ENCODE measurements at regions not wholly inside any gene's neighbourhood (a gene's known extent, or its start where the extent isn't known, plus 50 kb on each side); places are given as distances from the start of the nearest gene placed in this dataset.

DNA sequence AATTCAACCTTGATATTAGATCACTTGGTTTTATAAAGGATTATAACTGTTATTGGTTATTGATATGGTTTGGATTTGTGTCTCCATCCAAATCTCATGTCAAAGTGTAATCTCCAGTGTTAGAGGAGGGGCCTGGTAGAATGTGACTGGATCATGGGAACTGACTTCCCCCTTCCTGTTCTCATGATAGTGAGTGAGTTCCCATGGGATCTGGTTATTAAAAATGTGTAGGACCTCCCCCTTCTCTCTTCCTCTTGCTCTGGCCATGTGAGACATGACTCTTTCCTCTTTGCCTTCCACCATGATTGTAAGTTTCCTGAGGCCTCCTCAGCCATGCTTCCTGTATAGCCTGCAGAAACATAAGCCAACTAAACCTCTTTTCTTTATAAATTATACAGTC lies 136.0 kb upstream of the UBE2E2 start:
- TF ChIP-seq, protein P1, sequence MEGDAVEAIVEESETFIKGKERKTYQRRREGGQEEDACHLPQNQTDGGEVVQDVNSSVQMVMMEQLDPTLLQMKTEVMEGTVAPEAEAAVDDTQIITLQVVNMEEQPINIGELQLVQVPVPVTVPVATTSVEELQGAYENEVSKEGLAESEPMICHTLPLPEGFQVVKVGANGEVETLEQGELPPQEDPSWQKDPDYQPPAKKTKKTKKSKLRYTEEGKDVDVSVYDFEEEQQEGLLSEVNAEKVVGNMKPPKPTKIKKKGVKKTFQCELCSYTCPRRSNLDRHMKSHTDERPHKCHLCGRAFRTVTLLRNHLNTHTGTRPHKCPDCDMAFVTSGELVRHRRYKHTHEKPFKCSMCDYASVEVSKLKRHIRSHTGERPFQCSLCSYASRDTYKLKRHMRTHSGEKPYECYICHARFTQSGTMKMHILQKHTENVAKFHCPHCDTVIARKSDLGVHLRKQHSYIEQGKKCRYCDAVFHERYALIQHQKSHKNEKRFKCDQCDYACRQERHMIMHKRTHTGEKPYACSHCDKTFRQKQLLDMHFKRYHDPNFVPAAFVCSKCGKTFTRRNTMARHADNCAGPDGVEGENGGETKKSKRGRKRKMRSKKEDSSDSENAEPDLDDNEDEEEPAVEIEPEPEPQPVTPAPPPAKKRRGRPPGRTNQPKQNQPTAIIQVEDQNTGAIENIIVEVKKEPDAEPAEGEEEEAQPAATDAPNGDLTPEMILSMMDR (conservative IDR thresholded peaks at IDR 0.05; ENCODE audit: low read depth, low read length), result no peak
- TF ChIP-seq EZH2 (IDR thresholded peaks at IDR 0.05; ENCODE audit: low read length, unreplicated experiment) (no peak), EZH2phosphoT487 (IDR thresholded peaks at IDR 0.05; ENCODE audit: borderline replicate concordance, low read length) (no peak)
